Left forelimb (tissue), 1 donor: ENCODE measurements at regions not wholly inside any gene's neighbourhood (a gene's known extent, or its start where the extent isn't known, plus 50 kb on each side); places are given as distances from the start of the nearest gene placed in this dataset.

Experiments used
- DNase-seq: peaks from one replicate; pipeline ENCODE4 v3.0.0-alpha.2; 2018; ENCODE audit warnings: low spot score

- DNase-seq, result no peak
Measured at GRCh38 chr16:62565706-62566105, 529.5 kb upstream of the CDH8 start.

GRCh38 chr16:62564291-62564690, 528.1 kb upstream of the CDH8 start:
- DNase-seq, result no peak

GRCh38 chr16:62562121-62562520, 525.9 kb upstream of the CDH8 start:
- DNase-seq, result no peak

GRCh38 chr16:62549875-62550274, 513.6 kb upstream of the CDH8 start:
- DNase-seq, result no peak

GRCh38 chr16:62548095-62548494, 511.9 kb upstream of the CDH8 start:
- no peak for DNase-seq

GRCh38 chr16:62546701-62547100, 510.5 kb upstream of the CDH8 start:
- no peak for DNase-seq

GRCh38 chr16:62545039-62545438, 508.8 kb upstream of the CDH8 start:
- DNase-seq, result no peak

GRCh38 chr16:62543516-62543915, 507.3 kb upstream of the CDH8 start:
- no peak for DNase-seq

- no peak for DNase-seq
Measured at GRCh38 chr16:62539657-62540056, 503.4 kb upstream of the CDH8 start.

GRCh38 chr16:62530426-62530825, 494.2 kb upstream of the CDH8 start:
- DNase-seq, result no peak

GRCh38 chr16:62516001-62516400, 479.8 kb upstream of the CDH8 start:
- no peak for DNase-seq

- DNase-seq, result no peak
Measured at GRCh38 chr16:62503073-62503472, 466.8 kb upstream of the CDH8 start.

- no peak for DNase-seq
Measured at GRCh38 chr16:62478903-62479458, 442.7 kb upstream of the CDH8 start.

GRCh38 chr16:62477796-62478195, 441.6 kb upstream of the CDH8 start:
- no peak for DNase-seq

- no peak for DNase-seq
Measured at GRCh38 chr16:62475573-62475972, 439.3 kb upstream of the CDH8 start.

GRCh38 chr16:62462971-62463370, 426.7 kb upstream of the CDH8 start:
- no peak for DNase-seq

GRCh38 chr16:62450291-62450690, 414.1 kb upstream of the CDH8 start:
- DNase-seq, result no peak

GRCh38 chr16:62445909-62446308, 409.7 kb upstream of the CDH8 start:
- DNase-seq, result no peak

GRCh38 chr16:62424206-62424605, 388.0 kb upstream of the CDH8 start:
- DNase-seq, result no peak

- DNase-seq, result no peak
Measured at GRCh38 chr16:62408760-62409159, 372.5 kb upstream of the CDH8 start.

GRCh38 chr16:62406387-62406786, 370.1 kb upstream of the CDH8 start:
- DNase-seq, result no peak

- DNase-seq, result no peak
Measured at GRCh38 chr16:62404842-62405611, 368.8 kb upstream of the CDH8 start.

- no peak for DNase-seq
Measured at GRCh38 chr16:62392698-62393097, 356.5 kb upstream of the CDH8 start.

- DNase-seq, result no peak
Measured at GRCh38 chr16:62391940-62392339, 355.7 kb upstream of the CDH8 start.
